MM.1S (cell line): ENCODE measurements at regions not wholly inside any gene's neighbourhood (a gene's known extent, or its start where the extent isn't known, plus 50 kb on each side); places are given as distances from the start of the nearest gene placed in this dataset.
A peak's percentile ranks its signal among the peaks of the same experiment; 100 is the strongest.

Experiments used
- DNase-seq: peaks from one replicate; pipeline ENCODE4 v3.0.0-alpha.2; 2015
- H2AFZ ChIP-seq: fragments of 300-600 bp; sonication (generic); 2 replicates; pipeline ENCODE4 v1.6.0; 2016; ENCODE audit warnings: antibody characterized with exemption, low read length
- H3F3A ChIP-seq: fragments of 300-600 bp; sonication (generic); 2 replicates; pipeline ENCODE4 v1.6.1; 2016; ENCODE audit warnings: mild to moderate bottlenecking, antibody characterized with exemption, low read length, moderate library complexity, mixed read lengths; ENCODE audit not compliant: insufficient read depth
- H3K27ac ChIP-seq: fragments of 300-600 bp; sonication (generic); 2 replicates; pipeline ENCODE4 v1.5.1; 2016; ENCODE audit warnings: mild to moderate bottlenecking, low read length
- H3K27me3 ChIP-seq: fragments of 300-600 bp; sonication (generic); replicated peaks from 2 replicates; pipeline ENCODE4 v1.6.0; 2016; ENCODE audit warnings: low read length; ENCODE audit not compliant: insufficient read depth
- H3K36me3 ChIP-seq: fragments of 300-600 bp; sonication (generic); replicated peaks from 2 replicates; pipeline ENCODE4 v1.6.1; 2016; ENCODE audit warnings: mild to moderate bottlenecking, low read length, mixed read lengths; ENCODE audit not compliant: insufficient read depth
- H3K4me1 ChIP-seq: fragments of 300-600 bp; sonication (generic); 2 replicates; pipeline ENCODE4 v1.6.1; 2016; ENCODE audit warnings: low read length, mixed read lengths
- H3K4me2 ChIP-seq: fragments of 300-600 bp; sonication (generic); 2 replicates; pipeline ENCODE4 v1.6.0; 2016; ENCODE audit warnings: low read depth, low read length
- H3K4me3 ChIP-seq: fragments of 300-600 bp; sonication (generic); 2 replicates; pipeline ENCODE4 v1.5.1; 2016; ENCODE audit warnings: low read length, mixed read lengths
- H3K79me2 ChIP-seq: fragments of 300-600 bp; sonication (generic); 2 replicates; pipeline ENCODE4 v1.6.1; 2016; ENCODE audit warnings: mixed run types, low read length, mixed read lengths
- H3K9ac ChIP-seq: fragments of 300-600 bp; sonication (generic); 2 replicates; pipeline ENCODE4 v1.6.1; 2016; ENCODE audit warnings: low read length, mixed read lengths
- H3K9me2 ChIP-seq: fragments of 300-600 bp; sonication (generic); replicated peaks from 2 replicates; pipeline ENCODE4 v1.6.1; 2016; ENCODE audit warnings: mild to moderate bottlenecking, low read length, mixed read lengths; ENCODE audit not compliant: insufficient read depth
- H3K9me3 ChIP-seq: fragments of 300-600 bp; sonication (generic); replicated peaks from 2 replicates; pipeline ENCODE4 v1.6.1; 2016; ENCODE audit warnings: mild to moderate bottlenecking, low read length, mixed read lengths; ENCODE audit not compliant: insufficient read depth
- H4K20me1 ChIP-seq: fragments of 300-600 bp; sonication (generic); 2 replicates; pipeline ENCODE4 v1.6.1; 2016; ENCODE audit warnings: mild to moderate bottlenecking, low read length, moderate library complexity, mixed read lengths; ENCODE audit not compliant: insufficient read depth
- EZH2 ChIP-seq: fragments of 300-600 bp; sonication (generic); optimal IDR thresholded peaks from 2 replicates; pipeline ENCODE3; 2017; ENCODE audit warnings: low read depth, mild to moderate bottlenecking, antibody characterized with exemption, low read length, mixed read lengths
- EZH2phosphoT487 ChIP-seq: fragments of 300-600 bp; sonication (generic); IDR thresholded peaks from 2 replicates; pipeline ENCODE4 v1.6.1; 2018; ENCODE audit warnings: antibody characterized with exemption, low read length
- TF ChIP-seq, protein P1 (sequence below): fragments of 300-600 bp; sonication (generic); IDR thresholded peaks from 2 replicates; pipeline ENCODE4 v1.5.1; 2016; ENCODE audit warnings: antibody characterized with exemption, low read length, mixed read lengths

DNA sequence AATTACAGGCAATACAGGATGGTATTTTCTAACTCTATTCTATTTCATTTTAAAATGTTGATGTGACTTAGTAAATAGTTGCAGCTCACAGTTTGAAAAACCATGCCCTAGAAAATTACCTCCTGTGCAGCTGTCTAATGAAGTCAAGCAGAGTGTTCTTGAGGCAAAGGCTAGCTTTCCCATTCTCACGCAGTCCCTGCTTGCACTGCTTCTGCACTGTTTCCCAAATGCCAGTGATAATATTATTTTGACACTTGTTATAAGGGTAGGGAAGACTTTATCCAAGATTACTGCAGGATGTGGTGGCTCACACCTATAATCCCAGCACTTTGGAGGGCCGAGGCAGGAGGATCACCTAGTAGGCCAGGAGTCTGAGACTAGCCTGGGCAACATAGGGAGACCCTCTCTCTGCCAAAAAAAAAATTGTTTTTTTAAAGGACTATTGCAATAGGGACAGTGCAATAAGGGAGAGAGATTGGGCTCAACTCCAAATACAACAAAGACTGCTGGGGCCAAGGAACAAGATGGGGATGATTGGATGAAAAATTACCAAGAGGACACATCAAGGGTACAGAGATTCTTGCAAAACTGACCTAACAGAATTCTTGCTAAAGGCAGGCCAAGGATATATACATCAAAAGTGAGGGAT, 196.1 kb downstream of the LY86 start:
- no peaks in the 10 kb centered on the region for H3K27me3 ChIP-seq
- peaks cover 17% of the 10 kb centered on the region for H3K4me1 ChIP-seq
- H3K9me3 ChIP-seq: no peaks in the 10 kb centered on the region
- no peak overlapping the region for H3K27ac ChIP-seq
- H3K36me3 ChIP-seq: no peaks in the 10 kb centered on the region
- H3K9ac ChIP-seq: no peak overlapping the region
- no peak overlapping the region for H3K4me3 ChIP-seq
- no peak for TF ChIP-seq EZH2phosphoT487
- TF ChIP-seq, protein P1, sequence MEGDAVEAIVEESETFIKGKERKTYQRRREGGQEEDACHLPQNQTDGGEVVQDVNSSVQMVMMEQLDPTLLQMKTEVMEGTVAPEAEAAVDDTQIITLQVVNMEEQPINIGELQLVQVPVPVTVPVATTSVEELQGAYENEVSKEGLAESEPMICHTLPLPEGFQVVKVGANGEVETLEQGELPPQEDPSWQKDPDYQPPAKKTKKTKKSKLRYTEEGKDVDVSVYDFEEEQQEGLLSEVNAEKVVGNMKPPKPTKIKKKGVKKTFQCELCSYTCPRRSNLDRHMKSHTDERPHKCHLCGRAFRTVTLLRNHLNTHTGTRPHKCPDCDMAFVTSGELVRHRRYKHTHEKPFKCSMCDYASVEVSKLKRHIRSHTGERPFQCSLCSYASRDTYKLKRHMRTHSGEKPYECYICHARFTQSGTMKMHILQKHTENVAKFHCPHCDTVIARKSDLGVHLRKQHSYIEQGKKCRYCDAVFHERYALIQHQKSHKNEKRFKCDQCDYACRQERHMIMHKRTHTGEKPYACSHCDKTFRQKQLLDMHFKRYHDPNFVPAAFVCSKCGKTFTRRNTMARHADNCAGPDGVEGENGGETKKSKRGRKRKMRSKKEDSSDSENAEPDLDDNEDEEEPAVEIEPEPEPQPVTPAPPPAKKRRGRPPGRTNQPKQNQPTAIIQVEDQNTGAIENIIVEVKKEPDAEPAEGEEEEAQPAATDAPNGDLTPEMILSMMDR: no peak
- no peak for TF ChIP-seq EZH2
- H4K20me1 ChIP-seq: no peaks in the 10 kb centered on the region
- H2AFZ ChIP-seq: no peak overlapping the region
- 0 out of 2 replicates have a peak overlapping the region, but pooled peaks have one; percentile 39 for H3K4me2 ChIP-seq
- no peak for DNase-seq
- peaks cover 14% of the 10 kb centered on the region for H3F3A ChIP-seq
- no peaks in the 10 kb centered on the region for H3K9me2 ChIP-seq
- H3K79me2 ChIP-seq: no peaks in the 10 kb centered on the region

DNA sequence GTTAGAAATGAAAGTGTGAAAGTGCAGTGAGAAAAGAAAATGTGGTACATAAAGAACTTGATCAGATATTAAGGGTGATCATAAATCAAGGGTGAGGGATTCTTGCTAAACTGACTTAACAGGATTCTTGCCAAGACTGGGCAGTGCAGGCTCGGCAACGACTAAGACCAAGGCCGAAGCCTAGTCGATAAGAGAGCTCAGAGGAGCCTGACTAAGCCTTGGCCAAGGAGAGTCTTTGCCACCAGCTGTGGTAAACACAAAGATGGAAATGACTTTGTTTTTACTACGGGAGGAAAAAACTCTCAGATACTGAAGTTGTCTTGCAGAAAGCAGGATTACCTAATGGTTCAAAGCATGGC, 196.6 kb downstream of the LY86 start:
- no peaks in the 10 kb centered on the region for H3K9me3 ChIP-seq
- no peaks in the 10 kb centered on the region for H3K27me3 ChIP-seq
- H2AFZ ChIP-seq: no peak overlapping the region
- no peak overlapping the region for H3K9ac ChIP-seq
- H3K36me3 ChIP-seq: no peaks in the 10 kb centered on the region
- no peak overlapping the region for H3K27ac ChIP-seq
- H3K4me1 ChIP-seq: peaks cover 17% of the 10 kb centered on the region
- no peak for DNase-seq
- H3K9me2 ChIP-seq: no peaks in the 10 kb centered on the region
- H3F3A ChIP-seq: peaks cover 14% of the 10 kb centered on the region
- H3K4me3 ChIP-seq: no peak overlapping the region
- TF ChIP-seq, protein P1: no peak
- TF ChIP-seq EZH2 (no peak), EZH2phosphoT487 (no peak)
- no peaks in the 10 kb centered on the region for H3K79me2 ChIP-seq
- no peaks in the 10 kb centered on the region for H4K20me1 ChIP-seq
- peak overlapping the region; percentile 39; the same call in 1 of the 2 replicates for H3K4me2 ChIP-seq

DNA sequence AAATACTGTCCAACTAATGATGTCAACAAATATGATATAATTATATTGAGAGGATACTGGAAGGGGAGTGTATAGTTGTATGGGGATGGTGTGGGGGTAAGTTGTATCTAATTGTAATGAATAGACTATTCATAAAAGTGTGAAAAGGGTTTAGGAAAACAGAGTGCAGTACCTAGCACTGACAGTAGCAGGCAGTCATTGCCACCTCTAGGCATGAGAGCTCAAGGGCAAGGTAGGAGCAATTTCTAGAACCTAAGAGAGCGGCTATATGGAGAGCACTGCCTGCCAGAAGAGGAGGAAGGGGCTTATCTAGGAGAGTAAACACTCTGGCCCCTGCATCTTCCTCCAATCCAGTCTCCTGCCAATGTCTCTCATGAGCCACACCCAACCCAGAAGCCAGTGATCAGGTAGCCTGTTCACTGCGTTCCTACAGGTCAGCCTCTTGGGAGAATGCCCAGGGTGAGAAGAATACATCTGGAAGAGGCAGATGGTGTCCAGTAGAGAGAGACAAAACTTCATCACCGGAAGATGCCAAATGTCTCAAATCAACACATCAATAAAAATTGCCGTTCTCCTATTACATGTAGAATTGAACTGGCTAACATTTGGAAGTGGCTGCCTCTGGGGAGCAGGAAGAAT, 200.0 kb downstream of the LY86 start:
- H3K4me2 ChIP-seq: no peak overlapping the region
- no peaks in the 10 kb centered on the region for H4K20me1 ChIP-seq
- no peak overlapping the region for H3K4me3 ChIP-seq

More for the DNA sequence above, 200.0 kb downstream of the LY86 start:
- Histone ChIP-seq H3F3A (peaks cover 14% of the 10 kb centered on the region), H2AFZ (no peak overlapping the region), H3K79me2 (no peaks in the 10 kb centered on the region), H3K4me1 (peaks cover 17% of the 10 kb centered on the region), H3K9me2 (no peaks in the 10 kb centered on the region), H3K9me3 (no peaks in the 10 kb centered on the region), H3K27ac (no peak overlapping the region), H3K27me3 (no peaks in the 10 kb centered on the region), H3K9ac (no peak overlapping the region), H3K36me3 (no peaks in the 10 kb centered on the region)
- peak; percentile 24 for DNase-seq
- no peak for TF ChIP-seq EZH2
- no peak for TF ChIP-seq EZH2phosphoT487
- TF ChIP-seq, protein P1: peak; percentile 67
